ENCODE measurements at regions not wholly inside any gene's neighbourhood (a gene's known extent, or its start where the extent isn't known, plus 50 kb on each side); places are given as distances from the start of the nearest gene placed in this dataset.

- no peak for DNase-seq (ENCODE audit: low read depth, low spot score)
- TF ChIP-seq, protein P1, sequence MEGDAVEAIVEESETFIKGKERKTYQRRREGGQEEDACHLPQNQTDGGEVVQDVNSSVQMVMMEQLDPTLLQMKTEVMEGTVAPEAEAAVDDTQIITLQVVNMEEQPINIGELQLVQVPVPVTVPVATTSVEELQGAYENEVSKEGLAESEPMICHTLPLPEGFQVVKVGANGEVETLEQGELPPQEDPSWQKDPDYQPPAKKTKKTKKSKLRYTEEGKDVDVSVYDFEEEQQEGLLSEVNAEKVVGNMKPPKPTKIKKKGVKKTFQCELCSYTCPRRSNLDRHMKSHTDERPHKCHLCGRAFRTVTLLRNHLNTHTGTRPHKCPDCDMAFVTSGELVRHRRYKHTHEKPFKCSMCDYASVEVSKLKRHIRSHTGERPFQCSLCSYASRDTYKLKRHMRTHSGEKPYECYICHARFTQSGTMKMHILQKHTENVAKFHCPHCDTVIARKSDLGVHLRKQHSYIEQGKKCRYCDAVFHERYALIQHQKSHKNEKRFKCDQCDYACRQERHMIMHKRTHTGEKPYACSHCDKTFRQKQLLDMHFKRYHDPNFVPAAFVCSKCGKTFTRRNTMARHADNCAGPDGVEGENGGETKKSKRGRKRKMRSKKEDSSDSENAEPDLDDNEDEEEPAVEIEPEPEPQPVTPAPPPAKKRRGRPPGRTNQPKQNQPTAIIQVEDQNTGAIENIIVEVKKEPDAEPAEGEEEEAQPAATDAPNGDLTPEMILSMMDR (IDR thresholded peaks at IDR 0.05; ENCODE audit: low read depth, low read length), result no peak
- no peak overlapping the region for H3K4me3 ChIP-seq (ENCODE audit: low read depth, low read length)
- in situ Hi-C loops (cut with HindIII; ENCODE audit: low sequenced_read_pairs), result no loop called here
These were observed 82.4 kb upstream of the MBIP start for GRCh38 chr14:36402867-36403266.

GRCh38 chr14:36398463-36399291 lies 78.2 kb upstream of the MBIP start:
- H3K4me3 ChIP-seq (ENCODE audit: low read depth, low read length), result no peak overlapping the region
- in situ Hi-C loops (cut with HindIII; ENCODE audit: low sequenced_read_pairs), result no loop called here
- DNase-seq (ENCODE audit: low read depth, low spot score), result no peak
- TF ChIP-seq, protein P1 (IDR thresholded peaks at IDR 0.05; ENCODE audit: low read depth, low read length), result no peak

DNA sequence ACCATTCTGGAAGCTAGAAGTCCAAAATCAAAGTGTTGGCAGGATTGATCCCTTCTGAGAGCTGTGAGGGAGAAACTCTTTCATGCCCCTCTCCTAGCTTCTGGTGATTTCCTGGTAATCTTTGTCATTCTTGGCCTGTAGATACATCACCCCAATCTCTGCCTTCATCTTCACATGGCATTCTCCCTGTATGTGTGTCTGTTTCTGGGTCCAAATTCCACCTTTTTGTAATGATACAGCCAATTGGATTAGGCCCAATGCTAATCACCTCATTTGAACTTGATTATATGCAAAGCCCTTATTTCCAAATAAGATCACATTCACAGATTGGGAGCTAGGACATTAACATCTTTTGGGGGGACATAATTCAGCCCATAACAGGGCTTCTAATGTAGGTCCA lies 76.9 kb upstream of the MBIP start:
- TF ChIP-seq, protein P1 (IDR thresholded peaks at IDR 0.05; ENCODE audit: low read depth, low read length), result no peak
- no peak overlapping the region for H3K4me3 ChIP-seq (ENCODE audit: low read depth, low read length)
- in situ Hi-C loops (cut with HindIII; ENCODE audit: low sequenced_read_pairs), result no loop called here
- DNase-seq (ENCODE audit: low read depth, low spot score), result no peak

- in situ Hi-C loops (cut with HindIII; ENCODE audit: low sequenced_read_pairs), result no loop called here
- DNase-seq (ENCODE audit: low read depth, low spot score), result no peak
- H3K4me3 ChIP-seq (ENCODE audit: low read depth, low read length), result no peak overlapping the region
- TF ChIP-seq, protein P1 (IDR thresholded peaks at IDR 0.05; ENCODE audit: low read depth, low read length), result no peak
These were observed 76.4 kb upstream of the MBIP start for GRCh38 chr14:36396798-36397197.

DNA sequence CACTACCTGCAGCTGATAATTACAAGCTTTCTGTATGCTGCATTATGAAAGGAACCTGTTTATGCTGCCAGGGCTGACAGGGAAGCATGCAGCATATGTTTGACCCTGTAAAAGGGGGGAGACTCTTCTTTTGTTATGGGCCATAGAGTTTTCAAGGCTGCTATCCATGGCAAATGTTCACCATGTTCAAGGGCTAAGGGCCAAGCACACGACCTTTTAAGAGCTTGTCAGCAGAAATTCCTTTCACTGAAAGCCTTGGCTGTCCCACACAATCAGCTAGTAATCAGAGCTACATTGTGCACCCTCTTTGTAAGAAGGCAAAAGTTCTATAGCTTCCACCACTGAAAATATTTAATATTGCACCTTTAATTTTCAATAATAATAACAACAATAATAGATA lies 74.2 kb upstream of the MBIP start:
- TF ChIP-seq, protein P1 (IDR thresholded peaks at IDR 0.05; ENCODE audit: low read depth, low read length), result no peak
- DNase-seq (ENCODE audit: low read depth, low spot score), result no peak
- in situ Hi-C loops (cut with HindIII; ENCODE audit: low sequenced_read_pairs), result no loop called here
- H3K4me3 ChIP-seq (ENCODE audit: low read depth, low read length), result no peak overlapping the region

DNA sequence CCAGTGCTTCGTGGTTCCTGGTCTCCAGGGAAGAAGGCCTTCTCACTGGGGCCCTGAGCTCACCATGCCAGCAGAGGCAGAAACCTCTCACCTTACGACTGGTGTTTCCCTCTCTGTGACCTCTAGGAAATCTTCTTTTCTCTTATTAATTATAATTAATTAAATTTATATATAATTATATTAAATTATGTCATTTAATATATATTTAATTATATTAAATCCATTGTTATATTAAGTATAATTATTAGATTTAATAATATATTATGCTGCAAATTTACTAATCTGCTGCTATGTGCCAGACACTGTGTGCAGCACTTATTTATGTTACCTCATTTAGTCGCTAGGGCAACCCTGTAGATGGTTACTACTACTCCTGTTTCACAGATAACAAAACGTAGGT lies 70.3 kb upstream of the MBIP start:
- H3K4me3 ChIP-seq (ENCODE audit: low read depth, low read length), result no peak overlapping the region
- TF ChIP-seq, protein P1 (IDR thresholded peaks at IDR 0.05; ENCODE audit: low read depth, low read length), result no peak
- in situ Hi-C loops (cut with HindIII; ENCODE audit: low sequenced_read_pairs), result no loop called here
- no peak for DNase-seq (ENCODE audit: low read depth, low spot score)
